Progenitor cell of endocrine pancreas (in vitro differentiated cells): ENCODE measurements at regions not wholly inside any gene's neighbourhood (a gene's known extent, or its start where the extent isn't known, plus 50 kb on each side); places are given as distances from the start of the nearest gene placed in this dataset.

Source experiments
- DNase-seq: peaks from one replicate; pipeline ENCODE4 v3.0.0; 2021; ENCODE audit warnings: low spot score; ENCODE audit not compliant: unreplicated experiment
- H3K27ac Mint-ChIP-seq: 2 replicates; pipeline ENCODE4 v1.8.0; 2021; ENCODE audit warnings: mild to moderate bottlenecking, moderate library complexity, mixed read lengths
- H3K27me3 Mint-ChIP-seq: 2 replicates; pipeline ENCODE4 v1.8.0; 2021; ENCODE audit warnings: mixed read lengths
- H3K36me3 Mint-ChIP-seq: 2 replicates; pipeline ENCODE4 v1.8.0; 2022; ENCODE audit warnings: mixed read lengths; ENCODE audit not compliant: insufficient read depth
- H3K4me1 Mint-ChIP-seq: 2 replicates; pipeline ENCODE4 v1.8.0; 2021; ENCODE audit warnings: low read depth, mixed read lengths
- H3K4me3 Mint-ChIP-seq: 2 replicates; pipeline ENCODE4 v1.8.0; 2021; ENCODE audit warnings: low read depth, mild to moderate bottlenecking, moderate library complexity, mixed read lengths
- H3K9me3 Mint-ChIP-seq: 2 replicates; pipeline ENCODE4 v1.8.0; 2021; ENCODE audit warnings: low read depth, mixed read lengths
- CTCF ChIP-seq: fragments of 200-600 bp; sonication (generic); IDR thresholded peaks from one replicate; pipeline ENCODE4 v1.5.0; 2021; ENCODE audit warnings: antibody characterized with exemption, mild to moderate bottlenecking; ENCODE audit not compliant: unreplicated experiment

DNA sequence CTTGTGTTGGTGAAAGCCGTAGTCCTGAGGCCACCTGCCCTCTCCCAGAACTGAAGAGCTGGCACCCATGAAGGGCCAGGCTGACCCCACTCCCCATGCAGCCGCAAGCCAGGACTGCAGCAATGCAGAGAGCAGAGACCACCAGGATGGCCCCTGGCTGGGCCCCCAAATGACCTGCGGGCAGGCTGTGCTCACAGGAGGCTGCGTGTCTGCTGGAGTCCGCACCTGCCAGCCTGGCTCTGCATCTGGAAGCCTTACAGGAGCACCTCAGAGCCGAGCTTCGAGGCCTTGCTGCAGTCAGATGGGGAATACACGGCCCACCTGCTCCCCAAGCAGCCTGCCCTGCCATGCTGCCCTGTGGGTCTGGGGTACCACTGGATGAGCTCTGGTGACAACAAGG is 1336.8 kb downstream of the TBC1D22A start:
- no peak overlapping the region for H3K27ac Mint-ChIP-seq
- no peak overlapping the region for H3K4me3 Mint-ChIP-seq
- peaks cover 43% of the 10 kb centered on the region for H3K27me3 Mint-ChIP-seq
- no peaks in the 10 kb centered on the region for H3K36me3 Mint-ChIP-seq
- no peak for DNase-seq
- no peaks in the 10 kb centered on the region for H3K9me3 Mint-ChIP-seq
- peaks cover 1% of the 10 kb centered on the region for H3K4me1 Mint-ChIP-seq
- no peak for TF ChIP-seq CTCF

- H3K27ac Mint-ChIP-seq, result no peak overlapping the region
- no peaks in the 10 kb centered on the region for H3K36me3 Mint-ChIP-seq
- DNase-seq, result no peak
- H3K4me3 Mint-ChIP-seq, result no peak overlapping the region
- TF ChIP-seq CTCF, result no peak
- no peaks in the 10 kb centered on the region for H3K9me3 Mint-ChIP-seq
- peaks cover under 1% of the 10 kb centered on the region for H3K4me1 Mint-ChIP-seq
- H3K27me3 Mint-ChIP-seq, result peaks cover 39% of the 10 kb centered on the region
Measured at GRCh38 chr22:48098921-48099245, 1336.4 kb downstream of the TBC1D22A start.

- DNase-seq, result no peak
- H3K9me3 Mint-ChIP-seq, result no peaks in the 10 kb centered on the region
- H3K36me3 Mint-ChIP-seq, result no peaks in the 10 kb centered on the region
- no peaks in the 10 kb centered on the region for H3K4me1 Mint-ChIP-seq
- no peak overlapping the region for H3K27ac Mint-ChIP-seq
- peaks cover 36% of the 10 kb centered on the region for H3K27me3 Mint-ChIP-seq
- TF ChIP-seq CTCF, result no peak
- no peak overlapping the region for H3K4me3 Mint-ChIP-seq
Measured at GRCh38 chr22:48098243-48098920, 1335.9 kb downstream of the TBC1D22A start.

DNA sequence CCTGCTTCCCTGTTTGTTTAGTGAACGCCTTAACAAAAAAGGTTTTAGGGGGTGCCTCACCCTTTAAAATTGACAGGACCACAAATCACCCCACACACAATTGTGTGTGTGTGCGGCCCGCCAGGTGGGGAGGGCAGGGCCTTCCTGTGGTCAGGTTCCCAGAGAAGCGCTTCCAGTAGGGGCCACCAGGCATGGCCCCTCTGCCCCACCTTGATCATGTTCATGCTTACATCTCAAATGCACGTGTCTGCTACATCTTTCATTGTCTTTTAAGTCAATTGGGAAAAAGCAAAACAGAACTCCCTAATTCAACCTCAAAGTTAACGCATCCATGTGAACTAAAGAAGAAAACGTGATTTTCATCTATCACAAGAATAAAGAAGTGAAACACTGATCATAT is 1335.3 kb downstream of the TBC1D22A start:
- Mint-ChIP-seq H3K36me3 (no peaks in the 10 kb centered on the region), H3K27me3 (peaks cover 30% of the 10 kb centered on the region), H3K4me1 (no peaks in the 10 kb centered on the region), H3K27ac (no peak overlapping the region), H3K9me3 (no peaks in the 10 kb centered on the region), H3K4me3 (no peak overlapping the region)
- no peak for DNase-seq
- no peak for TF ChIP-seq CTCF

- H3K36me3 Mint-ChIP-seq, result no peaks in the 10 kb centered on the region
- no peak overlapping the region for H3K27ac Mint-ChIP-seq
- no peak for TF ChIP-seq CTCF
- no peak for DNase-seq
- no peaks in the 10 kb centered on the region for H3K4me1 Mint-ChIP-seq
- H3K4me3 Mint-ChIP-seq, result no peak overlapping the region
- H3K9me3 Mint-ChIP-seq, result no peaks in the 10 kb centered on the region
- peaks cover 29% of the 10 kb centered on the region for H3K27me3 Mint-ChIP-seq
Measured at GRCh38 chr22:48096851-48097665, 1334.6 kb downstream of the TBC1D22A start.
